CD8-positive, alpha-beta memory T cell (primary cell): ENCODE measurements at regions not wholly inside any gene's neighbourhood (a gene's known extent, or its start where the extent isn't known, plus 50 kb on each side); places are given as distances from the start of the nearest gene placed in this dataset.

Experiments
- CTCF ChIA-PET: fragments of 350-600 bp; sonication (Branson Sonifier 250); formaldehyde crosslinking; loops from one replicate; lab custom pipeline; 2021; ENCODE audit warnings: antibody characterized with exemption; lab: Charles Lee
- POLR2A ChIA-PET: fragments of 350-600 bp; sonication (Branson Sonifier 250); formaldehyde crosslinking; loops from one replicate; lab custom pipeline; 2021; ENCODE audit warnings: antibody characterized with exemption; lab: Charles Lee
- DNase-seq, 5 donors: peaks; one replicate each; pipeline versions ENCODE4 v3.0.0 to v3.0.0-alpha.2; 2020 to 2022; ENCODE audit warnings: mixed read lengths in 1 of 5
- H3K27ac ChIP-seq: one replicate; pipeline ENCODE4 v1.7.0; 2013; ENCODE audit warnings: low read depth, mild to moderate bottlenecking, low read length, moderate library complexity
- H3K27me3 ChIP-seq: 2 replicates; pipeline ENCODE4 v1.7.0; 2013; ENCODE audit warnings: low read length, mild to moderate bottlenecking; ENCODE audit not compliant: insufficient read depth, poor library complexity, severe bottlenecking
- H3K36me3 ChIP-seq: 2 replicates; pipeline ENCODE4 v1.7.0; 2013; ENCODE audit warnings: mild to moderate bottlenecking, low read length, moderate library complexity; ENCODE audit not compliant: insufficient read depth
- H3K4me1 ChIP-seq: 2 replicates; pipeline ENCODE4 v1.7.0; 2013; ENCODE audit warnings: mild to moderate bottlenecking, low read length, moderate library complexity; ENCODE audit not compliant: insufficient read depth
- H3K4me3 ChIP-seq: 2 replicates; pipeline ENCODE4 v1.7.0; 2013; ENCODE audit warnings: mild to moderate bottlenecking, low read length
- H3K9me3 ChIP-seq: 2 replicates; pipeline ENCODE4 v1.7.0; 2013; ENCODE audit warnings: mild to moderate bottlenecking, low read length
- H3K27ac Mint-ChIP-seq, 8 donors: one replicate each; pipeline ENCODE4 v1.8.0; 2020 to 2021; ENCODE audit warnings: mixed read lengths in 8 of 8, mild to moderate bottlenecking in 6 of 8, inconsistent platforms in 3 of 8, moderate library complexity in 3 of 8
- H3K27me3 Mint-ChIP-seq, 2 donors: one replicate each; pipeline ENCODE4 v1.8.0; 2020 to 2021; ENCODE audit warnings: mixed read lengths in 2 of 2, mild to moderate bottlenecking in 1 of 2, moderate library complexity in 1 of 2
- H3K36me3 Mint-ChIP-seq, 3 donors: one replicate each; pipeline ENCODE4 v1.8.0; 2020 to 2021; ENCODE audit warnings: mixed read lengths in 3 of 3, inconsistent platforms in 1 of 3, mild to moderate bottlenecking in 1 of 3
- H3K4me1 Mint-ChIP-seq, 3 donors: one replicate each; pipeline ENCODE4 v1.8.0; 2020 to 2021; ENCODE audit warnings: mixed read lengths in 3 of 3, inconsistent platforms in 1 of 3, mild to moderate bottlenecking in 1 of 3
- H3K4me3 Mint-ChIP-seq, 7 donors: one replicate each; pipeline ENCODE4 v1.8.0; 2020 to 2021; ENCODE audit warnings: mixed read lengths in 7 of 7, mild to moderate bottlenecking in 6 of 7, moderate library complexity in 4 of 7, inconsistent platforms in 2 of 7
- H3K9me3 Mint-ChIP-seq, 5 donors: one replicate each; pipeline ENCODE4 v1.8.0; 2020 to 2022; ENCODE audit warnings: mixed read lengths in 5 of 5, mild to moderate bottlenecking in 3 of 5, moderate library complexity in 2 of 5, inconsistent platforms in 1 of 5

- Mint-ChIP-seq H3K4me3 (no peak overlapping the region), H3K27me3 (no peaks in the 10 kb centered on the region), H3K36me3 (peaks cover 0 to 30% (median 6%) of the 10 kb centered on the region in 3 donors), H3K27ac (peak overlapping the region in 2 of 8 donors; percentile 66 to 70), H3K9me3 (no peaks in the 10 kb centered on the region), H3K4me1 (peaks cover 29 to 46% (median 46%) of the 10 kb centered on the region in 3 donors)
- Histone ChIP-seq H3K4me1 (peaks cover 36% of the 10 kb centered on the region), H3K27me3 (no peaks in the 10 kb centered on the region), H3K27ac (no peak overlapping the region), H3K4me3 (no peak overlapping the region), H3K36me3 (no peaks in the 10 kb centered on the region), H3K9me3 (no peaks in the 10 kb centered on the region)
- DNase-seq: no peak
- CTCF ChIA-PET: no interaction called here
- POLR2A ChIA-PET: no interaction called here
Measured at GRCh38 chr2:74043345-74044329, 58.9 kb downstream of the TET3 start.

- H3K9me3 ChIP-seq: no peaks in the 10 kb centered on the region
- H3K4me3 ChIP-seq: no peak overlapping the region
- Mint-ChIP-seq H3K4me1 (peaks cover 25 to 33% (median 32%) of the 10 kb centered on the region in 3 donors), H3K9me3 (no peaks in the 10 kb centered on the region), H3K27ac (peak overlapping the region in 1 of 8 donors; percentile 75), H3K36me3 (peaks cover 0 to 40% (median 11%) of the 10 kb centered on the region in 3 donors), H3K27me3 (no peaks in the 10 kb centered on the region), H3K4me3 (no peak overlapping the region)
- no peaks in the 10 kb centered on the region for H3K36me3 ChIP-seq
- H3K27ac ChIP-seq: no peak overlapping the region
- H3K27me3 ChIP-seq: no peaks in the 10 kb centered on the region
- peaks cover 24% of the 10 kb centered on the region for H3K4me1 ChIP-seq
- DNase-seq: no peak
- ChIA-PET POLR2A (no interaction called here), CTCF (no interaction called here)
Measured at GRCh38 chr2:74044999-74045398, 60.3 kb downstream of the TET3 start.

GRCh38 chr2:74045454-74045853 is 60.7 kb downstream of the TET3 start:
- no peak overlapping the region for H3K27ac ChIP-seq
- POLR2A ChIA-PET: no interaction called here
- H3K27me3 ChIP-seq: no peaks in the 10 kb centered on the region
- no peak for DNase-seq
- Mint-ChIP-seq H3K9me3 (no peaks in the 10 kb centered on the region), H3K27ac (peak overlapping the region in 5 of 8 donors; percentile 1 to 87 (median 75)), H3K27me3 (no peaks in the 10 kb centered on the region), H3K4me3 (no peak overlapping the region), H3K36me3 (peaks cover 0 to 40% (median 11%) of the 10 kb centered on the region in 3 donors), H3K4me1 (peaks cover 21 to 28% (median 28%) of the 10 kb centered on the region in 3 donors)
- H3K36me3 ChIP-seq: no peaks in the 10 kb centered on the region
- H3K4me1 ChIP-seq: peaks cover 19% of the 10 kb centered on the region
- no peaks in the 10 kb centered on the region for H3K9me3 ChIP-seq
- CTCF ChIA-PET: no interaction called here
- H3K4me3 ChIP-seq: no peak overlapping the region

GRCh38 chr2:74046441-74046840 is 61.7 kb downstream of the TET3 start:
- no peak overlapping the region for H3K4me3 Mint-ChIP-seq
- H3K27ac ChIP-seq: no peak overlapping the region
- no peaks in the 10 kb centered on the region for H3K9me3 ChIP-seq
- peaks cover 9% of the 10 kb centered on the region for H3K4me1 ChIP-seq
- peaks cover 18 to 26% (median 26%) of the 10 kb centered on the region in 3 donors for H3K4me1 Mint-ChIP-seq
- H3K9me3 Mint-ChIP-seq: no peaks in the 10 kb centered on the region
- POLR2A ChIA-PET: interaction anchor here (0.7 kb wide), 1 partner anchor 19 kb away, joined by 3 read pairs; no protein-coding TSS in a partner anchor
- no peaks in the 10 kb centered on the region for H3K27me3 Mint-ChIP-seq
- no peak overlapping the region for H3K27ac Mint-ChIP-seq
- H3K36me3 Mint-ChIP-seq: peaks cover 0 to 40% (median 11%) of the 10 kb centered on the region in 3 donors
- no peak overlapping the region for H3K4me3 ChIP-seq
- no peaks in the 10 kb centered on the region for H3K27me3 ChIP-seq
- DNase-seq: no peak
- CTCF ChIA-PET: no interaction called here
- H3K36me3 ChIP-seq: no peaks in the 10 kb centered on the region

GRCh38 chr2:74047152-74047551 is 62.4 kb downstream of the TET3 start:
- CTCF ChIA-PET: no interaction called here

GRCh38 chr2:74048147-74048546 is 63.4 kb downstream of the TET3 start:
- H3K27ac Mint-ChIP-seq: peak overlapping the region in 1 of 8 donors; percentile 63

More at GRCh38 chr2:74047152-74047551, 62.4 kb downstream of the TET3 start:
- Histone ChIP-seq H3K27me3 (no peaks in the 10 kb centered on the region), H3K4me3 (no peak overlapping the region), H3K36me3 (no peaks in the 10 kb centered on the region), H3K27ac (no peak overlapping the region), H3K4me1 (peaks cover 8% of the 10 kb centered on the region), H3K9me3 (no peaks in the 10 kb centered on the region)
- Mint-ChIP-seq H3K9me3 (no peaks in the 10 kb centered on the region), H3K36me3 (peaks cover 0 to 40% (median 11%) of the 10 kb centered on the region in 3 donors), H3K27me3 (no peaks in the 10 kb centered on the region), H3K27ac (peak overlapping the region in 1 of 8 donors; percentile 51), H3K4me1 (peaks cover 18 to 28% (median 23%) of the 10 kb centered on the region in 3 donors), H3K4me3 (no peak overlapping the region)
- POLR2A ChIA-PET: interaction anchor here (0.7 kb wide), 1 partner anchor 19 kb away, joined by 3 read pairs; no protein-coding TSS in a partner anchor
- DNase-seq: no peak

GRCh38 chr2:74048843-74049519 is 64.3 kb downstream of the TET3 start:
- H3K36me3 ChIP-seq: no peaks in the 10 kb centered on the region
- no peak for DNase-seq
- Mint-ChIP-seq H3K4me3 (no peak overlapping the region), H3K27me3 (peaks cover 0 to 2% of the 10 kb centered on the region in 2 donors), H3K36me3 (peaks cover 0 to 40% (median 14%) of the 10 kb centered on the region in 3 donors), H3K27ac (peak overlapping the region in 5 of 8 donors; percentile 62 to 85 (median 72)), H3K9me3 (no peaks in the 10 kb centered on the region), H3K4me1 (peaks cover 29 to 34% (median 31%) of the 10 kb centered on the region in 3 donors)
- CTCF ChIA-PET: no interaction called here
- POLR2A ChIA-PET: no interaction called here
- H3K27ac ChIP-seq: peak overlapping the region; percentile 52
- no peak overlapping the region for H3K4me3 ChIP-seq
- H3K4me1 ChIP-seq: peaks cover 21% of the 10 kb centered on the region
- H3K9me3 ChIP-seq: no peaks in the 10 kb centered on the region
- H3K27me3 ChIP-seq: no peaks in the 10 kb centered on the region

More at GRCh38 chr2:74048147-74048546, 63.4 kb downstream of the TET3 start:
- Histone ChIP-seq H3K4me3 (no peak overlapping the region), H3K9me3 (no peaks in the 10 kb centered on the region), H3K36me3 (no peaks in the 10 kb centered on the region), H3K27me3 (no peaks in the 10 kb centered on the region), H3K4me1 (peaks cover 13% of the 10 kb centered on the region), H3K27ac (peak overlapping the region; percentile 32)
- CTCF ChIA-PET: no interaction called here
- Mint-ChIP-seq H3K4me1 (peaks cover 21 to 28% (median 24%) of the 10 kb centered on the region in 3 donors), H3K9me3 (no peaks in the 10 kb centered on the region), H3K36me3 (peaks cover 0 to 40% (median 11%) of the 10 kb centered on the region in 3 donors), H3K4me3 (no peak overlapping the region), H3K27me3 (no peaks in the 10 kb centered on the region)
- POLR2A ChIA-PET: no interaction called here
- no peak for DNase-seq
